A549 (cell line): ENCODE measurements at regions not wholly inside any gene's neighbourhood (a gene's known extent, or its start where the extent isn't known, plus 50 kb on each side); places are given as distances from the start of the nearest gene placed in this dataset.
"Not testable (repeated sequence)": the region's sequence is repeated elsewhere in the genome, so short reads cannot be mapped to it uniquely, and the experiment has no call there.

ENCODE experiments used
- ATAC-seq, 2 experiments: fragments of 200-7000 bp in 1 of 2; fragments of >200 bp in 1 of 2; cut with Nextera tagmentation in 1 of 2; cut with Tn5 transposase in 1 of 2; 3 replicates each; pipeline versions ENCODE4 v1.8.0 to v1.9.1; 2018 to 2020; ENCODE audit warnings: mild to moderate bottlenecking in 1 of 2, moderate library complexity in 1 of 2
- CTCF ChIA-PET: fragments of 300-600 bp; sonication (Branson Sonifier 250); formaldehyde crosslinking; extraction: SDS; loops from one replicate; lab custom pipeline; 2021; ENCODE audit warnings: antibody characterized with exemption, inconsistent platforms; lab: Yijun Ruan, JAX
- POLR2A ChIA-PET: fragments of 350-600 bp; formaldehyde crosslinking; extraction: SDS; loops from one replicate; lab custom pipeline; 2021; ENCODE audit warnings: antibody characterized with exemption, inconsistent platforms; lab: Yijun Ruan, JAX
- DNase-seq, 2 experiments: peaks; one replicate each; pipeline versions ENCODE4 v3.0.0 to v3.0.0-alpha.2; 2011 to 2016; ENCODE audit warnings: low read depth in 1 of 2, low spot score in 1 of 2
- FAIRE-seq: peaks from 2 replicates; lab custom pipeline; 2011; peaks lifted over from hg19 to GRCh38; lab: Jason Lieb, UNC
- H3K27ac ChIP-seq, 2 experiments: fragments of >200 bp; sonication (Bioruptor Twin); formaldehyde crosslinking; 3 replicates each; pipeline ENCODE4 v1.5.1; 2016 to 2017
- H3K4me1 ChIP-seq: fragments of >200 bp; sonication (Bioruptor Twin); formaldehyde crosslinking; 3 replicates; pipeline ENCODE4 v1.6.1; 2016
- H3K4me2 ChIP-seq: fragments of >200 bp; sonication (Bioruptor Twin); formaldehyde crosslinking; 3 replicates; pipeline ENCODE4 v1.6.1; 2016
- H3K4me3 ChIP-seq: fragments of >200 bp; sonication (Bioruptor Twin); formaldehyde crosslinking; 3 replicates; pipeline ENCODE4 v1.5.1; 2016
- H3K9me3 ChIP-seq: fragments of >200 bp; sonication (Bioruptor Twin); formaldehyde crosslinking; 3 replicates; pipeline ENCODE4 v1.6.1; 2016
- BCL3 ChIP-seq: fragments of >200 bp; sonication (Bioruptor Twin); formaldehyde crosslinking; IDR thresholded peaks from 3 replicates; pipeline ENCODE4 v1.6.1; 2016
- BHLHE40 ChIP-seq: IDR thresholded peaks from 2 replicates; pipeline ENCODE4 v1.6.1; 2012; ENCODE audit warnings: low read depth, low read length, inconsistent platforms
- CBX8 ChIP-seq: fragments of 200-600 bp; sonication (generic); IDR thresholded peaks from 2 replicates; pipeline ENCODE4 v1.6.1; 2016
- ELK1 ChIP-seq: fragments of 150-350 bp; IDR thresholded peaks from 2 replicates; pipeline ENCODE4 v1.6.1; 2014; ENCODE audit warnings: low read depth, mild to moderate bottlenecking, low read length
- GATA3 ChIP-seq: IDR thresholded peaks from 2 replicates; pipeline ENCODE4 v1.6.1; 2012; ENCODE audit warnings: borderline replicate concordance
- HMGXB4 ChIP-seq: fragments of 250-450 bp; sonication (Bioruptor Pico); IDR thresholded peaks from 2 replicates; pipeline ENCODE4 v1.5.0; 2021; ENCODE audit warnings: mild to moderate bottlenecking, moderate library complexity, borderline replicate concordance
- HOXB13 ChIP-seq: fragments of 250-450 bp; sonication (Bioruptor Pico); IDR thresholded peaks from 2 replicates; pipeline ENCODE4 v1.5.0; 2020; ENCODE audit warnings: low read depth, mild to moderate bottlenecking, moderate library complexity
- HOXB5 ChIP-seq: fragments of 250-450 bp; sonication (Bioruptor Pico); IDR thresholded peaks from 2 replicates; pipeline ENCODE4 v1.5.0; 2020; ENCODE audit warnings: mild to moderate bottlenecking, moderate library complexity
- JUN ChIP-seq, 2 experiments: fragments of >200 bp; sonication (Bioruptor Twin); formaldehyde crosslinking; IDR thresholded peaks; 2 replicates in 1 of 2; 3 replicates in 1 of 2; pipeline ENCODE4 v1.6.1; 2016 to 2017
- KDM5A ChIP-seq: fragments of 200-600 bp; sonication (generic); IDR thresholded peaks from 2 replicates; pipeline ENCODE4 v1.6.1; 2016; ENCODE audit warnings: antibody characterized with exemption, mild to moderate bottlenecking
- NPAS2 ChIP-seq: fragments of 250-450 bp; sonication (Bioruptor Pico); IDR thresholded peaks from 2 replicates; pipeline ENCODE4 v1.8.0; 2022; ENCODE audit warnings: mild to moderate bottlenecking, moderate library complexity, borderline replicate concordance
- NR3C1 ChIP-seq: fragments of >200 bp; sonication (Bioruptor Twin); formaldehyde crosslinking; IDR thresholded peaks from 3 replicates; pipeline ENCODE4 v1.6.1; 2017
- PHF8 ChIP-seq: fragments of 200-600 bp; sonication (generic); IDR thresholded peaks from 2 replicates; pipeline ENCODE4 v1.6.1; 2016; ENCODE audit warnings: low read depth, mild to moderate bottlenecking, antibody characterized with exemption, moderate library complexity, borderline replicate concordance
- POLR2A ChIP-seq: IDR thresholded peaks from 2 replicates; pipeline ENCODE4 v1.6.1; 2012; ENCODE audit warnings: mild to moderate bottlenecking, low read length
- RAD21 ChIP-seq, 2 experiments: fragments of >200 bp in 1 of 2; sonication (Bioruptor Twin) in 1 of 2; formaldehyde crosslinking in 1 of 2; IDR thresholded peaks in 1 of 2; conservative IDR thresholded peaks in 1 of 2; 2 replicates in 1 of 2; 3 replicates in 1 of 2; pipeline ENCODE4 v1.6.1; 2012 to 2018; ENCODE audit warnings: inconsistent platforms in 1 of 2
- RFX5 ChIP-seq: fragments of 450-650 bp; IDR thresholded peaks from 2 replicates; pipeline ENCODE4 v1.7.1; 2014; ENCODE audit warnings: antibody characterized with exemption, mild to moderate bottlenecking, moderate library complexity
- TP53 ChIP-seq: fragments of 250-450 bp; sonication (Bioruptor Pico); IDR thresholded peaks from 2 replicates; pipeline ENCODE4 v1.5.0; 2021; ENCODE audit warnings: mild to moderate bottlenecking, moderate library complexity
- ZNF302 ChIP-seq: fragments of 250-450 bp; sonication (Bioruptor Pico); IDR thresholded peaks from 2 replicates; pipeline ENCODE4 v1.9.0; 2021; ENCODE audit warnings: inconsistent platforms, mild to moderate bottlenecking, moderate library complexity
- WGBS: methylation state at CpG from one replicate; pipeline ENCODE4 v1.1.6; 2017; ENCODE audit errors: missing lambda C conversion rate; 5-methylcytosine and 5-hydroxymethylcytosine counted together
- TF ChIP-seq, protein P1 (sequence below): fragments of 450-650 bp; IDR thresholded peaks from 2 replicates; pipeline ENCODE4 v1.6.1; 2014; ENCODE audit warnings: antibody characterized with exemption

GRCh38 chr22:46033256-46034200 lies 56.6 kb upstream of the WNT7B start:
- ChIA-PET POLR2A (interaction anchor here (0.6 to 4.5 kb wide), 4 partner anchors 19 to 83 kb away, joined by 3 to 63 read pairs (median 12); no protein-coding TSS in a partner anchor), CTCF (interaction anchor here (0.6 to 6.0 kb wide), 7 partner anchors 10 to 941 kb away, joined by 3 to 66 read pairs (median 3); no protein-coding TSS in a partner anchor)
- TF ChIP-seq, protein P1, sequence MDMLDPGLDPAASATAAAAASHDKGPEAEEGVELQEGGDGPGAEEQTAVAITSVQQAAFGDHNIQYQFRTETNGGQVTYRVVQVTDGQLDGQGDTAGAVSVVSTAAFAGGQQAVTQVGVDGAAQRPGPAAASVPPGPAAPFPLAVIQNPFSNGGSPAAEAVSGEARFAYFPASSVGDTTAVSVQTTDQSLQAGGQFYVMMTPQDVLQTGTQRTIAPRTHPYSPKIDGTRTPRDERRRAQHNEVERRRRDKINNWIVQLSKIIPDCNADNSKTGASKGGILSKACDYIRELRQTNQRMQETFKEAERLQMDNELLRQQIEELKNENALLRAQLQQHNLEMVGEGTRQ, result no peak
- TF ChIP-seq ZNF302 (CRISPR knock-in tag) (no peak), NR3C1 (no peak)
- ATAC-seq (no peak), DNase-seq (no peak), FAIRE-seq (no peak)
- H3K4me3 ChIP-seq, result no peak overlapping the region
- no peaks in the 10 kb centered on the region for H3K9me3 ChIP-seq
- H3K4me1 ChIP-seq, result peaks cover 15% of the 10 kb centered on the region
- 84% methylated on average over 11 of the region's 11 CpGs for WGBS
- H3K4me2 ChIP-seq, result no peak overlapping the region
- H3K27ac ChIP-seq, result no peak overlapping the region

- not testable (repeated sequence) for FAIRE-seq, DNase-seq, H3K9me3 ChIP-seq, ATAC-seq
- Histone ChIP-seq H3K4me2 (peak overlapping the region; percentile 95), H3K4me1 (peaks cover 15% of the 10 kb centered on the region), H3K27ac (0 out of 6 replicates have a peak overlapping the region, but pooled peaks of 1 of the 2 experiments have one; percentile 49), H3K4me3 (peak overlapping the region; percentile 67; the same call in 1 of the 3 replicates)
- WGBS, result 73% methylated on average over 5 of the region's 5 CpGs
- CTCF ChIA-PET, result interaction anchor here (0.6 to 6.0 kb wide), 6 partner anchors 13 to 942 kb away, joined by 3 to 66 read pairs (median 3); no protein-coding TSS in a partner anchor
- POLR2A ChIA-PET, result interaction anchor here (1.0 to 4.5 kb wide), 3 partner anchors 19 to 35 kb away, joined by 3 to 63 read pairs (median 20); no protein-coding TSS in a partner anchor
Measured at GRCh38 chr22:46034480-46034879, 57.5 kb upstream of the WNT7B start.

DNA sequence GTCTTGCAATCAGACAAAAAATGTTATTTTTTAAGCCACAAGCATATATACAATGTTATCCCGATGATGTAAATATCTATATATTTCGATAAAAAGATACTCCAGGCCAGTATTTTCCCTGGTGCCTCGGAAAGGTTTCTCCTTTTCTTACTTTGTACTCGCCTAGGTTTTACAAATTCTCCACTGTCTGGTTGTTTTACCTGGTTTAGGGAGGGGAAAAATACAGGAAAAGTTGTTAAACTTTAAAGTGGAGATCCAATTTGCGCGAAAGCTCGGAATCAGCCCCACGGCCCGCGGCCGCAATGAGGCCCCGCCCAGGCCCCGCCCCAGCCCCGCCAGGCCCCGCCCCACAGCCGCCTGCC lies 58.4 kb upstream of the WNT7B start:
- peak overlapping the region; percentile 67 for H3K4me3 ChIP-seq
- no peak for DNase-seq
- TF ChIP-seq JUN (IDR thresholded peaks at IDR 0.05) (no peak), TP53 (no peak), RAD21 (conservative IDR thresholded peaks at IDR 0.05 in 1 of 2, IDR thresholded peaks at IDR 0.05 in 1 of 2) (no peak), PHF8 (no peak), GATA3 (no peak), POLR2A (no peak), KDM5A (no peak), HMGXB4 (no peak), BCL3 (no peak), NPAS2 (no peak), HOXB5 (CRISPR knock-in tag) (no peak), ELK1 (no peak), CBX8 (no peak), BHLHE40 (no peak), RFX5 (no peak), HOXB13 (CRISPR knock-in tag) (no peak)
- TF ChIP-seq, all 56 proteins: peak for 0
- ChIA-PET CTCF (interaction anchor here (1.6 to 6.0 kb wide), 4 partner anchors 17 to 38 kb away, joined by 5 to 66 read pairs (median 14); no protein-coding TSS in a partner anchor), POLR2A (interaction anchor here (0.5 to 4.5 kb wide), 13 partner anchors 9 to 929 kb away, joined by 3 to 63 read pairs (median 5); no protein-coding TSS in a partner anchor)
- Histone ChIP-seq H3K4me1 (peaks cover 15% of the 10 kb centered on the region), H3K9me3 (no peaks in the 10 kb centered on the region), H3K4me2 (peak overlapping the region; percentile 95), H3K27ac (peak overlapping the region; percentile 83)
- ATAC-seq, result no peak
- WGBS, result 1% methylated on average over 11 of the region's 16 CpGs
- FAIRE-seq, result no peak
